ENCODE measurements at regions not wholly inside any gene's neighbourhood (a gene's known extent, or its start where the extent isn't known, plus 50 kb on each side); places are given as distances from the start of the nearest gene placed in this dataset.

DNA sequence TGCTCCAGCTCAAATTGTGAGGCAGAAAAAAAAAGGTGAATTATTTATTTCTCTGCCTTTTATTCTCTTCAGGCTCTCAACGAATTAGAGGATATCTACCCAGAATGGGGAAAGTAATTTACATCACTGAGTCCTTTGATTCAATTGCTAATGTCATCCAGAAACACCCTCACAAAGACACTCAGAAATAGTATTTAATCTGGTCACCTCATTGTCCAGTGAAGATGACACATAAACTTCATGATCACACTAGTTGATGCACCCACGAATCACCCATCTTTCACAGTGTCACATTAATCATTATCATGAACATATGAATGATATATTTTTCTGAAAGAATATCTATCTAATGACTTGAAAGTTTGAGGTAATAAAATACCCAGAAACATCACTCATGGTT is 868.5 kb downstream of the BRINP3 start (continued):
- no peak for TF ChIP-seq PPARA (CRISPR knock-in tag; IDR thresholded peaks at IDR 0.05; ENCODE audit: borderline replicate concordance)

DNA sequence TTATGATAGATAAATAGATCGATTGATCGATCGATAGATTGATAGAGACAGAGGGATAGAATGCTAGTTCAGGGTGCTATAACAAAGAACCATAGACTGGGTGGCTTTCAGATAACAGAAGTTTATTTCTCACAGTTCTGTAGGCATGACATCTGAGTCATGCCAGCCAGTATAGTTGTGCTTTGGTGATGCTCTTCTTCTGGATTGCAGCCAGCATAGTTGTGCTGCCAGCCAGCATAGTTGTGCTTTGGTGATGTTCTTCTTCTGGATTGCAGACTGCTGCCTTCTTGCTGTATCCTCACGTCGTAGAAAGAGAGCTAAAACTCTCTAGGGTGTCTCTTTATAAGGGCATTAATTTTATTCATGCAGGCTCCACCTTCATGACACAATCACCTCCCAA is 860.8 kb downstream of the BRINP3 start:
- peak; percentile 10; the same call in 1 of the 2 replicates for TF ChIP-seq TOX (CRISPR knock-in tag; IDR thresholded peaks at IDR 0.05; ENCODE audit: borderline replicate concordance)
- TF ChIP-seq, protein P1, sequence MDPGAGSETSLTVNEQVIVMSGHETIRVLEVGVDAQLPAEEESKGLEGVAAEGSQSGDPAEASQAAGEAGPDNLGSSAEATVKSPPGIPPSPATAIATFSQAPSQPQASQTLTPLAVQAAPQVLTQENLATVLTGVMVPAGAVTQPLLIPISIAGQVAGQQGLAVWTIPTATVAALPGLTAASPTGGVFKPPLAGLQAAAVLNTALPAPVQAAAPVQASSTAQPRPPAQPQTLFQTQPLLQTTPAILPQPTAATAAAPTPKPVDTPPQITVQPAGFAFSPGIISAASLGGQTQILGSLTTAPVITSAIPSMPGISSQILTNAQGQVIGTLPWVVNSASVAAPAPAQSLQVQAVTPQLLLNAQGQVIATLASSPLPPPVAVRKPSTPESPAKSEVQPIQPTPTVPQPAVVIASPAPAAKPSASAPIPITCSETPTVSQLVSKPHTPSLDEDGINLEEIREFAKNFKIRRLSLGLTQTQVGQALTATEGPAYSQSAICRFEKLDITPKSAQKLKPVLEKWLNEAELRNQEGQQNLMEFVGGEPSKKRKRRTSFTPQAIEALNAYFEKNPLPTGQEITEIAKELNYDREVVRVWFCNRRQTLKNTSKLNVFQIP (CRISPR knock-in tag; IDR thresholded peaks at IDR 0.05; ENCODE audit: borderline replicate concordance, low read depth), result no peak
- peak; percentile 98 for ATAC-seq

DNA sequence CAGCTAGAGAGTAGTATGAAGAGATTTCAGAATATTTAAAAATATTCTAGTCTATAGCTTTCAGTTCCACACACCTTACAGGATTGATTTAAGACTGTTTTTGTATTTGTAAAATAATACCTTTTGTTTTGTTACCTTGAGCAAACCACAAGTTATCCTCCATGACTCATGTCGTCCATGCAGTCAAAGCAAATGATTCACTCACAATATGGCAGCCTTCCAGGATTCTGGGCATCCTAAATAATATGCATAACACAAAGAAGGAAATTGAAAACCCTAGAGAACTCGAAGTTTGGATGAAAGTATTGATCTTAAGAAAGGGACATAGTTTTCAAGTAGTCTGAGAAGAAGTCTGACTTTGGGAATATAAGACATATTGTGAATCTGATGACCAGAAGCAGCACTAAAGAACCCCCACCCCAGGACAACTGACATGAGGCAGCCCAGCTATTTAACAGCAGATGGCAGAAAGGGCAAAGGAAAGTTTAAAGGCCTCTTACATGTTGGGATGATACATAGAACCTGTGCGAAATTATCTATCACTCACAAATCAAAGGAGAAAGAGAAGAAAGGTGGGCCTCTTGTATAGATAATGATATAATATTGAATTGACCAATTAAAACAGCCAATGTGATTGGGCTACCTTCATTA is 857.9 kb downstream of the BRINP3 start:
- peak; percentile 74 for ATAC-seq
- TF ChIP-seq ARNTL (CRISPR knock-in tag; IDR thresholded peaks at IDR 0.05; ENCODE audit: borderline replicate concordance, low read depth), result no peak
- TF ChIP-seq TCF4 (CRISPR knock-in tag; IDR thresholded peaks at IDR 0.05; ENCODE audit: borderline replicate concordance), result no peak
- no peak for TF ChIP-seq ISL1 (CRISPR knock-in tag; IDR thresholded peaks at IDR 0.05)
- TF ChIP-seq ZC3H10 (CRISPR knock-in tag; IDR thresholded peaks at IDR 0.05), result peak; percentile 45; the same call in 1 of the 2 replicates
- TF ChIP-seq TSHZ2 (CRISPR knock-in tag; IDR thresholded peaks at IDR 0.05), result no peak
- TF ChIP-seq, protein P1 (CRISPR knock-in tag; IDR thresholded peaks at IDR 0.05; ENCODE audit: borderline replicate concordance, low read depth), result no peak; the same call in 1 of the 2 replicates
- TF ChIP-seq TOX (CRISPR knock-in tag; IDR thresholded peaks at IDR 0.05; ENCODE audit: borderline replicate concordance), result peak; percentile 79
- no peak for TF ChIP-seq BACH2 (CRISPR knock-in tag; IDR thresholded peaks at IDR 0.05; ENCODE audit: borderline replicate concordance)
- no peak for TF ChIP-seq SNAI2 (CRISPR knock-in tag; IDR thresholded peaks at IDR 0.05)
- no peak for TF ChIP-seq ESRRG (CRISPR knock-in tag; IDR thresholded peaks at IDR 0.05)
- no peak for TF ChIP-seq ZFP30 (CRISPR knock-in tag; IDR thresholded peaks at IDR 0.05)
- no peak for TF ChIP-seq CSDC2 (CRISPR knock-in tag; IDR thresholded peaks at IDR 0.05)
- no peak for TF ChIP-seq ZNF565 (CRISPR knock-in tag; conservative IDR thresholded peaks at IDR 0.05; ENCODE audit: low read depth)

- ATAC-seq, result no peak
- no peak for TF ChIP-seq RARB (CRISPR knock-in tag; IDR thresholded peaks at IDR 0.05)
Measured at GRCh38 chr1:189620471-189620870, 857.2 kb downstream of the BRINP3 start.

DNA sequence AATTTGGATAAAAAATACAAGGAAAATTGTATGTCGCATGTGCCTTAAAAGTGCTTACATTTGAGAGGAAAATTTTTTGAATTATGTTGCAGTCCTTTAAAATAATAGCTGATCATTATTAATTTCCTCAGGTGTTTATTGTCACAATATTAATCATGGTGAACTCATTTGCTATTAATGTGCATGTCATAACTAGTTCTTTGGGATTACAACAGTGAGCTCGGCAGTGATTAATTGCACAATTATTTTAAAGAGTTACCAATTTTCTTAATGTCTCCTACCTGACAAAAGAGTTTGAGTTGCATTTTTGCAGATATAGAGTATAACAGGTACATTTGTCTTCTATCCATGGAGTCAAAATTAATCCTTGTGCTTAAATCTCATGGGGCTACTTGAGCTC is 854.3 kb downstream of the BRINP3 start:
- TF ChIP-seq ZNF70 (CRISPR knock-in tag; IDR thresholded peaks at IDR 0.05) (no peak), TSHZ2 (CRISPR knock-in tag; IDR thresholded peaks at IDR 0.05) (no peak), RARB (CRISPR knock-in tag; IDR thresholded peaks at IDR 0.05) (no peak)
- no peak for ATAC-seq

Measured in SK-N-SH treated with all-trans-retinoic acid at 6 μM for 48 hours (cell line).